ENCODE measurements at regions not wholly inside any gene's neighbourhood (a gene's known extent, or its start where the extent isn't known, plus 50 kb on each side); places are given as distances from the start of the nearest gene placed in this dataset.

- Mint-ChIP-seq H3K4me1 (ENCODE audit: low read depth) (no peaks in the 10 kb centered on the region), H3K9me3 (peaks cover 15% of the 10 kb centered on the region), H3K36me3 (ENCODE audit: insufficient read depth) (no peaks in the 10 kb centered on the region), H3K27me3 (ENCODE audit: low read depth) (no peaks in the 10 kb centered on the region), H3K4me3 (no peak overlapping the region)
- ATAC-seq, result no peak
- DNase-seq, result no peak
Measured at GRCh38 chr21:22842875-22843274, 1844.7 kb downstream of the NCAM2 start.

- H3K36me3 Mint-ChIP-seq (ENCODE audit: insufficient read depth), result no peaks in the 10 kb centered on the region
- H3K9me3 Mint-ChIP-seq, result no peaks in the 10 kb centered on the region
- no peaks in the 10 kb centered on the region for H3K4me1 Mint-ChIP-seq (ENCODE audit: low read depth)
- no peak overlapping the region for H3K4me3 Mint-ChIP-seq
- no peak for DNase-seq
- ATAC-seq, result no peak
- no peaks in the 10 kb centered on the region for H3K27me3 Mint-ChIP-seq (ENCODE audit: low read depth)
Measured at GRCh38 chr21:22855581-22855980, 1857.4 kb downstream of the NCAM2 start.

- ATAC-seq (no peak), DNase-seq (no peak)
- no peaks in the 10 kb centered on the region for H3K9me3 Mint-ChIP-seq
- no peaks in the 10 kb centered on the region for H3K27me3 Mint-ChIP-seq (ENCODE audit: low read depth)
- no peaks in the 10 kb centered on the region for H3K4me1 Mint-ChIP-seq (ENCODE audit: low read depth)
- H3K4me3 Mint-ChIP-seq, result no peak overlapping the region
- H3K36me3 Mint-ChIP-seq (ENCODE audit: insufficient read depth), result no peaks in the 10 kb centered on the region
Measured at GRCh38 chr21:22871692-22872091, 1873.5 kb downstream of the NCAM2 start.

GRCh38 chr21:22880573-22880972 lies 1882.4 kb downstream of the NCAM2 start:
- H3K9me3 Mint-ChIP-seq, result peaks cover 5% of the 10 kb centered on the region
- H3K36me3 Mint-ChIP-seq (ENCODE audit: insufficient read depth), result no peaks in the 10 kb centered on the region
- no peak for ATAC-seq
- H3K4me3 Mint-ChIP-seq, result no peak overlapping the region
- H3K27me3 Mint-ChIP-seq (ENCODE audit: low read depth), result no peaks in the 10 kb centered on the region
- no peak for DNase-seq
- H3K4me1 Mint-ChIP-seq (ENCODE audit: low read depth), result no peaks in the 10 kb centered on the region

GRCh38 chr21:22881131-22881530 lies 1882.9 kb downstream of the NCAM2 start:
- Mint-ChIP-seq H3K36me3 (ENCODE audit: insufficient read depth) (no peaks in the 10 kb centered on the region), H3K4me1 (ENCODE audit: low read depth) (no peaks in the 10 kb centered on the region), H3K27me3 (ENCODE audit: low read depth) (no peaks in the 10 kb centered on the region), H3K4me3 (no peak overlapping the region), H3K9me3 (peaks cover 5% of the 10 kb centered on the region)
- ATAC-seq (no peak), DNase-seq (no peak)

- ATAC-seq (no peak), DNase-seq (no peak)
- H3K36me3 Mint-ChIP-seq (ENCODE audit: insufficient read depth), result no peaks in the 10 kb centered on the region
- H3K4me1 Mint-ChIP-seq (ENCODE audit: low read depth), result no peaks in the 10 kb centered on the region
- H3K27me3 Mint-ChIP-seq (ENCODE audit: low read depth), result no peaks in the 10 kb centered on the region
- peaks cover 5% of the 10 kb centered on the region for H3K9me3 Mint-ChIP-seq
- no peak overlapping the region for H3K4me3 Mint-ChIP-seq
Measured at GRCh38 chr21:22885079-22885478, 1886.9 kb downstream of the NCAM2 start.

- H3K4me1 Mint-ChIP-seq (ENCODE audit: low read depth), result no peaks in the 10 kb centered on the region
- no peak overlapping the region for H3K4me3 Mint-ChIP-seq
- H3K36me3 Mint-ChIP-seq (ENCODE audit: insufficient read depth), result no peaks in the 10 kb centered on the region
- ATAC-seq, result no peak
- DNase-seq, result no peak
- peaks cover 5% of the 10 kb centered on the region for H3K9me3 Mint-ChIP-seq
- H3K27me3 Mint-ChIP-seq (ENCODE audit: low read depth), result no peaks in the 10 kb centered on the region
Measured at GRCh38 chr21:22885614-22886013, 1887.4 kb downstream of the NCAM2 start.

GRCh38 chr21:22889445-22889844 lies 1891.2 kb downstream of the NCAM2 start:
- no peak for DNase-seq
- ATAC-seq, result no peak
- Mint-ChIP-seq H3K4me3 (no peak overlapping the region), H3K9me3 (no peaks in the 10 kb centered on the region), H3K4me1 (ENCODE audit: low read depth) (no peaks in the 10 kb centered on the region), H3K27me3 (ENCODE audit: low read depth) (no peaks in the 10 kb centered on the region), H3K36me3 (ENCODE audit: insufficient read depth) (no peaks in the 10 kb centered on the region)

GRCh38 chr21:22890656-22891055 lies 1892.4 kb downstream of the NCAM2 start:
- Mint-ChIP-seq H3K4me3 (no peak overlapping the region), H3K36me3 (ENCODE audit: insufficient read depth) (no peaks in the 10 kb centered on the region), H3K4me1 (ENCODE audit: low read depth) (no peaks in the 10 kb centered on the region), H3K9me3 (no peaks in the 10 kb centered on the region), H3K27me3 (ENCODE audit: low read depth) (no peaks in the 10 kb centered on the region)
- DNase-seq (no peak), ATAC-seq (no peak)

- H3K27me3 Mint-ChIP-seq (ENCODE audit: low read depth), result no peaks in the 10 kb centered on the region
- H3K4me1 Mint-ChIP-seq (ENCODE audit: low read depth), result no peaks in the 10 kb centered on the region
- no peaks in the 10 kb centered on the region for H3K36me3 Mint-ChIP-seq (ENCODE audit: insufficient read depth)
- ATAC-seq (no peak), DNase-seq (no peak)
- peaks cover 4% of the 10 kb centered on the region for H3K9me3 Mint-ChIP-seq
- no peak overlapping the region for H3K4me3 Mint-ChIP-seq
Measured at GRCh38 chr21:22892028-22892427, 1893.8 kb downstream of the NCAM2 start.

- Mint-ChIP-seq H3K9me3 (peaks cover 4% of the 10 kb centered on the region), H3K4me1 (ENCODE audit: low read depth) (no peaks in the 10 kb centered on the region), H3K36me3 (ENCODE audit: insufficient read depth) (no peaks in the 10 kb centered on the region), H3K4me3 (no peak overlapping the region), H3K27me3 (ENCODE audit: low read depth) (no peaks in the 10 kb centered on the region)
- ATAC-seq (no peak), DNase-seq (no peak)
Measured at GRCh38 chr21:22892740-22893139, 1894.5 kb downstream of the NCAM2 start.

- Mint-ChIP-seq H3K4me3 (no peak overlapping the region), H3K36me3 (ENCODE audit: insufficient read depth) (no peaks in the 10 kb centered on the region)
Measured at GRCh38 chr21:22898051-22898665, 1899.9 kb downstream of the NCAM2 start.

GRCh38 chr21:22900490-22900889 lies 1902.3 kb downstream of the NCAM2 start:
- Mint-ChIP-seq H3K4me1 (ENCODE audit: low read depth) (no peaks in the 10 kb centered on the region), H3K27me3 (ENCODE audit: low read depth) (no peaks in the 10 kb centered on the region), H3K36me3 (ENCODE audit: insufficient read depth) (no peaks in the 10 kb centered on the region), H3K4me3 (no peak overlapping the region), H3K9me3 (peaks cover 4% of the 10 kb centered on the region)
- DNase-seq (no peak), ATAC-seq (no peak)

More at GRCh38 chr21:22898051-22898665, 1899.9 kb downstream of the NCAM2 start:
- Mint-ChIP-seq H3K9me3 (peaks cover 4% of the 10 kb centered on the region), H3K27me3 (ENCODE audit: low read depth) (no peaks in the 10 kb centered on the region), H3K4me1 (ENCODE audit: low read depth) (no peaks in the 10 kb centered on the region)
- ATAC-seq (no peak), DNase-seq (no peak)

- no peaks in the 10 kb centered on the region for H3K36me3 Mint-ChIP-seq (ENCODE audit: insufficient read depth)
- DNase-seq (no peak), ATAC-seq (no peak)
- H3K9me3 Mint-ChIP-seq, result peaks cover 4% of the 10 kb centered on the region
- no peaks in the 10 kb centered on the region for H3K4me1 Mint-ChIP-seq (ENCODE audit: low read depth)
- H3K4me3 Mint-ChIP-seq, result no peak overlapping the region
- no peaks in the 10 kb centered on the region for H3K27me3 Mint-ChIP-seq (ENCODE audit: low read depth)
Measured at GRCh38 chr21:22903851-22904250, 1905.6 kb downstream of the NCAM2 start.

- Mint-ChIP-seq H3K4me3 (no peak overlapping the region), H3K9me3 (peaks cover 4% of the 10 kb centered on the region), H3K27me3 (ENCODE audit: low read depth) (no peaks in the 10 kb centered on the region), H3K36me3 (ENCODE audit: insufficient read depth) (no peaks in the 10 kb centered on the region), H3K4me1 (ENCODE audit: low read depth) (no peaks in the 10 kb centered on the region)
- DNase-seq, result no peak
- no peak for ATAC-seq
Measured at GRCh38 chr21:22904385-22904784, 1906.2 kb downstream of the NCAM2 start.

- no peak for DNase-seq
- ATAC-seq, result no peak
- H3K4me3 Mint-ChIP-seq, result no peak overlapping the region
- H3K36me3 Mint-ChIP-seq (ENCODE audit: insufficient read depth), result no peaks in the 10 kb centered on the region
- no peaks in the 10 kb centered on the region for H3K4me1 Mint-ChIP-seq (ENCODE audit: low read depth)
- peaks cover 5% of the 10 kb centered on the region for H3K9me3 Mint-ChIP-seq
- no peaks in the 10 kb centered on the region for H3K27me3 Mint-ChIP-seq (ENCODE audit: low read depth)
Measured at GRCh38 chr21:22925032-22925431, 1926.8 kb downstream of the NCAM2 start.

All from activated T-cell treated with anti-CD3 and anti-CD28 coated beads, Interleukin-2, amount 50 U/mL, for 4 hours (primary cell).